Naive B cell (primary cell): ENCODE measurements at regions not wholly inside any gene's neighbourhood (a gene's known extent, or its start where the extent isn't known, plus 50 kb on each side); places are given as distances from the start of the nearest gene placed in this dataset.
A peak's percentile ranks its signal among the peaks of the same experiment; 100 is the strongest.
"Not testable (repeated sequence)": the region's sequence is repeated elsewhere in the genome, so short reads cannot be mapped to it uniquely, and the experiment has no call there.

Experiments used
- ATAC-seq, 2 donors: fragments of 150-1000 bp; cut with Tn5 transposase; 2 replicates each; pipeline ENCODE4 v1.10.0; 2021; ENCODE audit warnings: low read depth in 2 of 2, mild to moderate bottlenecking in 2 of 2, moderate library complexity in 2 of 2
- DNase-seq: peaks from one replicate; pipeline ENCODE4 v3.0.0; 2022
- H3K27ac Mint-ChIP-seq, 6 donors: one replicate each; pipeline ENCODE4 v1.8.0; 2020 to 2022; ENCODE audit warnings: mild to moderate bottlenecking in 6 of 6, mixed read lengths in 6 of 6, moderate library complexity in 5 of 6, inconsistent platforms in 2 of 6
- H3K27me3 Mint-ChIP-seq, 3 donors: one replicate each; pipeline ENCODE4 v1.8.0; 2021 to 2022; ENCODE audit warnings: mixed read lengths in 3 of 3, mild to moderate bottlenecking in 1 of 3
- H3K36me3 Mint-ChIP-seq, 2 donors: one replicate each; pipeline ENCODE4 v1.8.0; 2020 to 2022; ENCODE audit warnings: mixed read lengths in 2 of 2, inconsistent platforms in 1 of 2, mild to moderate bottlenecking in 1 of 2
- H3K4me1 Mint-ChIP-seq, 3 donors: one replicate each; pipeline ENCODE4 v1.8.0; 2020 to 2022; ENCODE audit warnings: mixed read lengths in 3 of 3, inconsistent platforms in 1 of 3, mild to moderate bottlenecking in 1 of 3, moderate library complexity in 1 of 3
- H3K4me3 Mint-ChIP-seq, 8 donors: one replicate each; pipeline ENCODE4 v1.8.0; 2020 to 2022; ENCODE audit warnings: mild to moderate bottlenecking in 8 of 8, mixed read lengths in 8 of 8, moderate library complexity in 8 of 8, inconsistent platforms in 2 of 8
- H3K9me3 Mint-ChIP-seq, 7 donors: one replicate each; pipeline ENCODE4 v1.8.0; 2020 to 2022; ENCODE audit warnings: mixed read lengths in 7 of 7, mild to moderate bottlenecking in 5 of 7, inconsistent platforms in 2 of 7, moderate library complexity in 1 of 7

GRCh38 chr17:74125156-74125555 is 78.3 kb upstream of the RPL38 start:
- H3K4me1 Mint-ChIP-seq, result peaks cover 0 to 5% (median 0%) of the 10 kb centered on the region in 3 donors
- H3K27ac Mint-ChIP-seq, result peak overlapping the region in 1 of 6 donors; percentile 2
- DNase-seq (no peak), ATAC-seq (no peak)
- peaks cover 35 to 64% (median 59%) of the 10 kb centered on the region in 3 donors for H3K27me3 Mint-ChIP-seq
- peaks cover 2 to 14% (median 8%) of the 10 kb centered on the region in 7 donors for H3K9me3 Mint-ChIP-seq
- H3K4me3 Mint-ChIP-seq, result no peak overlapping the region
- peaks cover 0 to 13% of the 10 kb centered on the region in 2 donors for H3K36me3 Mint-ChIP-seq

GRCh38 chr17:74126179-74126900 is 77.1 kb upstream of the RPL38 start:
- Mint-ChIP-seq H3K4me3 (peak overlapping the region in 1 of 8 donors; percentile 42), H3K4me1 (peaks cover 0 to 5% (median 0%) of the 10 kb centered on the region in 3 donors), H3K36me3 (peaks cover 0 to 13% of the 10 kb centered on the region in 2 donors), H3K9me3 (peaks cover 2 to 13% (median 5%) of the 10 kb centered on the region in 7 donors), H3K27ac (no peak overlapping the region), H3K27me3 (peaks cover 35 to 58% (median 56%) of the 10 kb centered on the region in 3 donors)
- DNase-seq (no peak), ATAC-seq (no peak)

GRCh38 chr17:74126959-74127358 is 76.5 kb upstream of the RPL38 start:
- H3K9me3 Mint-ChIP-seq, result peaks cover 0 to 10% (median 4%) of the 10 kb centered on the region in 7 donors
- peaks cover 39 to 61% (median 59%) of the 10 kb centered on the region in 3 donors for H3K27me3 Mint-ChIP-seq
- H3K27ac Mint-ChIP-seq, result no peak overlapping the region
- ATAC-seq, result no peak
- peaks cover 0 to 5% (median 0%) of the 10 kb centered on the region in 3 donors for H3K4me1 Mint-ChIP-seq
- no peak for DNase-seq
- H3K4me3 Mint-ChIP-seq, result no peak overlapping the region
- peaks cover 0 to 13% of the 10 kb centered on the region in 2 donors for H3K36me3 Mint-ChIP-seq

GRCh38 chr17:74128456-74129211 is 74.8 kb upstream of the RPL38 start:
- Mint-ChIP-seq H3K27ac (no peak overlapping the region), H3K9me3 (peaks cover 0 to 10% (median 4%) of the 10 kb centered on the region in 7 donors), H3K36me3 (peaks cover 0 to 13% of the 10 kb centered on the region in 2 donors), H3K4me3 (no peak overlapping the region), H3K4me1 (peaks cover 0 to 5% (median 0%) of the 10 kb centered on the region in 3 donors), H3K27me3 (peaks cover 34 to 63% (median 61%) of the 10 kb centered on the region in 3 donors)
- DNase-seq (no peak), ATAC-seq (no peak)

- H3K27me3 Mint-ChIP-seq, result peaks cover 30 to 72% (median 71%) of the 10 kb centered on the region in 3 donors
- not testable (repeated sequence) for H3K4me3 Mint-ChIP-seq, DNase-seq, ATAC-seq, H3K27ac Mint-ChIP-seq, H3K4me1 Mint-ChIP-seq
- peaks cover 0 to 13% of the 10 kb centered on the region in 2 donors for H3K36me3 Mint-ChIP-seq
- H3K9me3 Mint-ChIP-seq, result peaks cover 0 to 10% (median 4%) of the 10 kb centered on the region in 7 donors
Measured at GRCh38 chr17:74129800-74130199, 73.7 kb upstream of the RPL38 start.

- no peak overlapping the region for H3K27ac Mint-ChIP-seq
- peaks cover 0 to 5% (median 0%) of the 10 kb centered on the region in 3 donors for H3K4me1 Mint-ChIP-seq
- DNase-seq, result no peak
- H3K27me3 Mint-ChIP-seq, result peaks cover 29 to 69% (median 69%) of the 10 kb centered on the region in 3 donors
- ATAC-seq, result no peak
- H3K4me3 Mint-ChIP-seq, result no peak overlapping the region
- peaks cover 0 to 10% (median 4%) of the 10 kb centered on the region in 7 donors for H3K9me3 Mint-ChIP-seq
- H3K36me3 Mint-ChIP-seq, result peaks cover 0 to 13% of the 10 kb centered on the region in 2 donors
Measured at GRCh38 chr17:74130276-74130675, 73.2 kb upstream of the RPL38 start.

- H3K36me3 Mint-ChIP-seq, result peaks cover 0 to 13% of the 10 kb centered on the region in 2 donors
Measured at GRCh38 chr17:74130841-74131240, 72.6 kb upstream of the RPL38 start.

GRCh38 chr17:74132354-74132753 is 71.1 kb upstream of the RPL38 start:
- H3K27ac Mint-ChIP-seq, result no peak overlapping the region
- H3K27me3 Mint-ChIP-seq, result peaks cover 34 to 63% (median 62%) of the 10 kb centered on the region in 3 donors
- H3K36me3 Mint-ChIP-seq, result peaks cover 0 to 11% of the 10 kb centered on the region in 2 donors
- no peaks in the 10 kb centered on the region for H3K4me1 Mint-ChIP-seq
- no peak for DNase-seq
- H3K9me3 Mint-ChIP-seq, result peaks cover 0 to 4% (median 0%) of the 10 kb centered on the region in 7 donors
- no peak for ATAC-seq
- no peak overlapping the region for H3K4me3 Mint-ChIP-seq

More at GRCh38 chr17:74130841-74131240, 72.6 kb upstream of the RPL38 start:
- peaks cover 0 to 5% (median 0%) of the 10 kb centered on the region in 3 donors for H3K4me1 Mint-ChIP-seq
- no peak for ATAC-seq
- DNase-seq, result no peak
- H3K9me3 Mint-ChIP-seq, result peaks cover 0 to 10% (median 4%) of the 10 kb centered on the region in 7 donors
- H3K27me3 Mint-ChIP-seq, result peaks cover 29 to 71% (median 66%) of the 10 kb centered on the region in 3 donors
- H3K27ac Mint-ChIP-seq, result no peak overlapping the region
- no peak overlapping the region for H3K4me3 Mint-ChIP-seq

- Mint-ChIP-seq H3K9me3 (peaks cover 0 to 10% (median 3%) of the 10 kb centered on the region in 7 donors), H3K27ac (no peak overlapping the region), H3K4me3 (no peak overlapping the region), H3K4me1 (no peaks in the 10 kb centered on the region), H3K27me3 (peaks cover 27 to 57% (median 57%) of the 10 kb centered on the region in 3 donors), H3K36me3 (peaks cover 0 to 10% of the 10 kb centered on the region in 2 donors)
- DNase-seq (no peak), ATAC-seq (no peak)
Measured at GRCh38 chr17:74133740-74134139, 69.7 kb upstream of the RPL38 start.

- H3K36me3 Mint-ChIP-seq, result peaks cover 0 to 14% of the 10 kb centered on the region in 2 donors
- H3K27me3 Mint-ChIP-seq, result peaks cover 27 to 62% (median 56%) of the 10 kb centered on the region in 3 donors
- not testable (repeated sequence) for H3K4me3 Mint-ChIP-seq, ATAC-seq, DNase-seq, H3K4me1 Mint-ChIP-seq
- peak overlapping the region in 1 of 6 donors; percentile 47 for H3K27ac Mint-ChIP-seq
- peaks cover 0 to 15% (median 7%) of the 10 kb centered on the region in 7 donors for H3K9me3 Mint-ChIP-seq
Measured at GRCh38 chr17:74134234-74134633, 69.2 kb upstream of the RPL38 start.

- no peak for ATAC-seq
- peaks cover 27 to 62% (median 56%) of the 10 kb centered on the region in 3 donors for H3K27me3 Mint-ChIP-seq
- no peak for DNase-seq
- H3K36me3 Mint-ChIP-seq, result peaks cover 0 to 16% of the 10 kb centered on the region in 2 donors
- H3K9me3 Mint-ChIP-seq, result peaks cover under 1 to 23% (median 8%) of the 10 kb centered on the region in 7 donors
- H3K4me1 Mint-ChIP-seq, result no peaks in the 10 kb centered on the region
- H3K27ac Mint-ChIP-seq, result no peak overlapping the region
- no peak overlapping the region for H3K4me3 Mint-ChIP-seq
Measured at GRCh38 chr17:74134991-74135390, 68.5 kb upstream of the RPL38 start.

GRCh38 chr17:74135391-74136167 is 67.9 kb upstream of the RPL38 start:
- peaks cover 27 to 61% (median 56%) of the 10 kb centered on the region in 3 donors for H3K27me3 Mint-ChIP-seq
- DNase-seq (no peak), ATAC-seq (no peak)
- H3K36me3 Mint-ChIP-seq, result peaks cover 0 to 16% of the 10 kb centered on the region in 2 donors
- H3K4me1 Mint-ChIP-seq, result no peaks in the 10 kb centered on the region
- no peak overlapping the region for H3K4me3 Mint-ChIP-seq
- no peak overlapping the region for H3K27ac Mint-ChIP-seq
- peaks cover 3 to 29% (median 10%) of the 10 kb centered on the region in 7 donors for H3K9me3 Mint-ChIP-seq

- H3K4me3 Mint-ChIP-seq, result no peak overlapping the region
- H3K9me3 Mint-ChIP-seq, result peaks cover 7 to 47% (median 21%) of the 10 kb centered on the region in 7 donors
- no peak for ATAC-seq
Measured at GRCh38 chr17:74137416-74137815, 66.1 kb upstream of the RPL38 start.

More at GRCh38 chr17:74137416-74137815, 66.1 kb upstream of the RPL38 start:
- Mint-ChIP-seq H3K27ac (no peak overlapping the region), H3K27me3 (peaks cover 20 to 43% (median 43%) of the 10 kb centered on the region in 3 donors), H3K36me3 (peaks cover 2 to 17% of the 10 kb centered on the region in 2 donors), H3K4me1 (no peaks in the 10 kb centered on the region)
- no peak for DNase-seq
